HK-2 (cell line): ENCODE measurements at regions not wholly inside any gene's neighbourhood (a gene's known extent, or its start where the extent isn't known, plus 50 kb on each side); places are given as distances from the start of the nearest gene placed in this dataset.
"Not testable (repeated sequence)": the region's sequence is repeated elsewhere in the genome, so short reads cannot be mapped to it uniquely, and the experiment has no call there.

Experiments used
- DNase-seq: peaks from one replicate; pipeline ENCODE4 v3.0.0-alpha.2; 2018; ENCODE audit not compliant: unreplicated experiment

GRCh38 chr21:17388226-17388625, 124.6 kb upstream of the CXADR start:
- DNase-seq, result no peak

- DNase-seq, result no peak
Observed at GRCh38 chr21:17389311-17389710, 123.5 kb upstream of the CXADR start.

DNA sequence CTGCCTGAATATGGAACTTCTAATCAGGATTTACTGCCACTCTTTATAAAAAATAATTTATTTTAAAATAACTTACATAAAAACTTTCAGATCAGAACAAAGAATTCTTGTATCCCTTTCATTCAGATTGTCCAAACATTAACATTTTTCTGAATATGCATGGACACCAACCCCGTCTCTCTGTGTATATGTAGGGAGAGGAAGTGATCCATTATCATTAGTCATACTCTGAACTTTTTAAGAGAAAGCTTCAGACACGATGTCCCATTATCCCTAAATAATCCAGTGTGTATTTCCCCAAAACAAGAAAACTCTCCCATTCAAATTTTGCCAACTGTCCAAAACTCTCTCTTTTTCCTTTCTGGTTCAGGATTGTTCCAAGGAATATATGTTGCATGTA, 122.3 kb upstream of the CXADR start:
- no peak for DNase-seq

DNA sequence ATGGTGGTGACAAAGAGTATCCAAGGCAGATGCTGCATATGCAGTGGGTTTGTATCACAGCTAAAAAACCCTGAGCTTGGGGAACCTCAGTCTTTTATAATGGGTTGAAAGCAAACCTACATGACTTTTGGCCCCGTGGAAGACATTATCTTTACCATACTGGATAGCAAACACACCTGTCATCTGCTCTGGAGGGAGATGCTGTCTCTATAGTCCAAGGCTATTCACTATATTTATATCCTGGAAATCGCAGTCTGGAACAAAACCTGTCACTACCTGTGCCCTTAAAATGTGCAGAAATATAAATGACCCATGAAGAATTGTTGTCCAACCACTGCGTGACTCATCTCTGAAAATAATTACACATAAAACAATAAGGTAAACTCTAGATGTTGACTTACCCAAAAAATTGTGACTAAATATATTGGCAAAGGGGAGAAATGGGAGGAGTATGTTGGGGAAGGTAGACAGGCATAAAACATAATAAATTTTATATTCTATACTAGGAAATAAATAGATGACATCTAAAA, 121.0 kb upstream of the CXADR start:
- DNase-seq, result no peak

DNA sequence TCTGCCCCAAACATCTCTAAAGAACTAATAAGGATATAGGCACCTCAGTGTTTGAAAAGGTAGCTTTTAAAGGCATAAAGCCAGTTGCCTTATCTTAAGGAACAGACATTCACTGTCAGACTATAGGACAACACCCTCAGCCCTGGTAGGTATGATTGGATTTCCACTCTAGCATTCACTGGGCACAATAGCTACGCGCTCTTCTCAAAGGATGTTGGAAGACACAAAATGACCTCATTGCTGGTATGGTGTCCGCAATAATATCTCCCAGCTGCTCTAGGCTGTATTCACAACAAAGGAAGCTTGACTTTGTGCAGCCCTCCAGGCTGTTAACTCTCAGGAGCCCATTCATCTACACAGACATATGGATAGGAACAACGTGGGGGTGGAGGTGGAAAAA, 119.4 kb upstream of the CXADR start:
- no peak for DNase-seq

- DNase-seq, result no peak
Observed at GRCh38 chr21:17396948-17397347, 115.9 kb upstream of the CXADR start.

GRCh38 chr21:17397703-17398102, 115.1 kb upstream of the CXADR start:
- no peak for DNase-seq

GRCh38 chr21:17398954-17399353, 113.9 kb upstream of the CXADR start:
- not testable (repeated sequence) for DNase-seq

- DNase-seq, result no peak
Observed at GRCh38 chr21:17402937-17403336, 109.9 kb upstream of the CXADR start.

DNA sequence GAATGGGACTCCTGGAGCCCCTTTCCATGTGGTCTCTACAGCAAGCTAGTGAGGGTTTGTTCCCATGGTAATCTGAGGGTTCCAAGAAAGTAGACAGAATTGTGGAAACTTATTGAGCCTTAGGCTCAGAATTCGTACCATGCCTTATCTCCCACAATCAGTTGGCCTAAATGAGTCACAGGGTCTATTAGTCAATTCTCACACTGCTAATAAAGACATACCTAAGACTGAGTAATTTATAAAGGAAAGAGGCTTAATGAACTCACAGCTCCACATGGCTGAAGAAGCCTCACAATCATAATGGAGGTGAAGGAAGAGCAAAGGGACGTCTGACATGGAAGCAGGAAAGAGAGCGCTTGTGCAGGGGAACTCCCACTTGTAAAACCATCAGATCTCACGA, 106.6 kb upstream of the CXADR start:
- DNase-seq, result no peak

- DNase-seq, result no peak
Observed at GRCh38 chr21:17414766-17415165, 98.1 kb upstream of the CXADR start.

DNA sequence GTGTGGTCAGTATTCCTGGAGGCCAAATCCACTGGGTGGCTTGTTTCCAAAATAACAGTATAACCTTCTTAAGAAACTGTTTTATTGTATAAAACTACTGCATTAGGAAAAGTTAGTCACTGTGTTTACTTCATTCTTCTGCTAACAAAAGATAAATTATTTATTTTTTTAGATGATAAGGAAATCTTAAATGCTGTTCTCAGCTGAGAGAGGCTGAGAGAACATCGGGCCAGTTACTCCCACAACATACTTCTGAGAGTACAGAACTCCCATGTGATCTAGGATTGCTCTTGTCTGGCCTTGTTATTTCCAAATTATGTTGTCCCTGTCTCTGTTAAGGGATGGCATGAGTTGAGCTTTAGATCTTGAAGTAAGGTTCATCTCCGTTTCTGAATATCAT, 96.7 kb upstream of the CXADR start:
- no peak for DNase-seq

- DNase-seq, result no peak
Observed at GRCh38 chr21:17422931-17423330, 89.9 kb upstream of the CXADR start.

GRCh38 chr21:17427157-17427556, 85.7 kb upstream of the CXADR start:
- no peak for DNase-seq

DNA sequence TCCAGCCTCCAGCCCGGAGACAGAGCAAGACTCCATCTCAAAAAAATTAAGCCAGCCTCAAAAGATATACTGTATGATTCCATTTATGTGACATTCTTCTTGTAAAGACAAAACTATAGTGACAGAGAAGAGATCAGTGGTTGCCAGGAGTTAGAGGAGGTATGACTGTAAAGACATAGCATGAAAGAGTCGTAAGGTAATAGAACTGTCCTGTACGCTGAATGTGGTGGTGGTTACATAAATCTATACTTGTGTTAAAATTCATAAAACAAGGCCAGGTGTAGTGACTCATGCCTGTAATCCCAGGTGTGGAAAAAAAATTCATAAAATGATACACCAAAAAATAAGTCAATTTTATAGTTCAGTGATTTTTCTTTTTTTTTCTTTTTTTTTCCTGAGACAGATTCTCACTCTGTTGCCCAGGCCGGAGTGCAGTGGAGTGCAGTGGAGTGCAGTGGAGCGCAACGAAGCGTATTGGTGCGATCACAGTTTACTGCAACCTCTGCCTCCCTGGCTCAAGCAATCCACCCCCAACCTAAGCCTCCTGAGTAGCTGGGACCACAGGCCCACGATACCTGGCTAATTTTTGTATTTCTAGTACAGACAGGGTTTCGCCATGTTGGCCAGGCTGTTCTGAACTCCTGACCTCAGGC, 84.9 kb upstream of the CXADR start:
- peak; percentile 67 for DNase-seq

GRCh38 chr21:17428484-17428869, 84.4 kb upstream of the CXADR start:
- peak; percentile 38 for DNase-seq

DNA sequence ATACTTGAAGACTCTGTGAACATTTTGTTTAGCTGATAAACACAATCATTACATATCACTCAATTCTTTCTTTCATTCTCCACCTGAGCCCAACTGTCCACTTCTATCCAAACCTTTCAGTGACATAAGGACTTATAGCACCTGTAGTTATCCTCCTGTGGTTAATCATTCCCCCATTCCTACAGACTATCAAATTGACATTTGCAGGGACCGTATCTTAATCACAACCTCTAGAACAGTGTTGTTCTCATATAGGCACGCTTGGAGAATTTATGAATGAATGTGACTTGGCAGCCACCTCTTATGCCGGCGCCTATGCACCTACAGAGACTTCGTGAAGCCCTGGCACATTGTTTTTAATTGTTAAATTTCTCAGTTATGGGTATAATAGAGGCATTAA, 83.9 kb upstream of the CXADR start:
- DNase-seq, result no peak

DNA sequence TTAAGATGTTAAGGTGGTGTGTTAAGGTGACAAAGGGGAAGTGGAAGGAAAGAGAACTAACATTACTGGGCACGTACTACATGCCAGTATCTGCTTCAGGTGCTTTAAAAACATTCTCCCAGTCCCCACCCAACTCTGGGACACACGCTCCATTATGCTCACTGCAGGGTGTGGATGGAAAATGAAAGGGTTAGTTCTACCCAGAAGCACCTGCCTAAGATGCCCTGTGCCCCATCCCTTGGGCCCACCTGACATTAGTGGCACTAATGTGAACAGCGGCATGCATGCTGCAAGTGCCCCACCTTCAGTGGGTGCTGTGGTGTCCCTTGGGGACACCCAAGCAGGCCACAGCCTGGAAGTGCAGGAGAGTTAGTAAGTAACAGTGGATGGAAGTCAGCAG, 82.9 kb upstream of the CXADR start:
- no peak for DNase-seq

DNA sequence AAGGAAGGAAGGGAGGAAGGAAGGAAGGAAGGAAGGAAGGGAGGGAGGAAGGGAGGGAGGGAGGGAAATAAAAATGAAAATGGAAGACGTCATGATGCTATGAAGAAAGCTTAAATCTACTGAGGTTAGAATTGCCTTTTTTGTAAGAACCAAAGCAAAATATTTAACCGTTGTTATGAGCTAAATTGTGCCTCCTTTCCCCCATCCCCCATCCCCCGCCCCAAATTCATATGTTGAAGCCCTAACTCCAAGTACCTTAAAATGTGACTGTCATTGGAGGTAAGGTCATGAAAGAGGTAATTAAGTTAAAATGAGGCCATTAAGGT, 80.1 kb upstream of the CXADR start:
- DNase-seq, result no peak

DNA sequence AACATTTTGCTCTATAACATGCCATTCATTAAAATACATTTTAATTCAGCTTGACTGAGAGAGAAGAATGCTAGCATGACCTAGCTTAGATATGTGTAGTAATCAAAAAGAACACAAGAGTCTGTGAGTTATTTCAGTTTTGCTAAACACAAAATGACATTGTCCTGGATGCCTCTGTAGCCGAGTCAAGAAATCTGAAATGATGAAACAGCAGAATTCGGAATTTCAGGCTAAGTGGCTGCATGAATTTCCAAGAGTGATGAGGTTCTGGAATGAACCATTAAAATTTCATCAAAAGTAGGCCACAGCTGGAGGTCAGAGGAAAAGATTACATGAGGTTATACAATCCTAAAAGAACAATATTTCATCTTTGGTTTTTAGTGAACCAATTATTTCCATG, 79.1 kb upstream of the CXADR start:
- DNase-seq, result no peak

DNA sequence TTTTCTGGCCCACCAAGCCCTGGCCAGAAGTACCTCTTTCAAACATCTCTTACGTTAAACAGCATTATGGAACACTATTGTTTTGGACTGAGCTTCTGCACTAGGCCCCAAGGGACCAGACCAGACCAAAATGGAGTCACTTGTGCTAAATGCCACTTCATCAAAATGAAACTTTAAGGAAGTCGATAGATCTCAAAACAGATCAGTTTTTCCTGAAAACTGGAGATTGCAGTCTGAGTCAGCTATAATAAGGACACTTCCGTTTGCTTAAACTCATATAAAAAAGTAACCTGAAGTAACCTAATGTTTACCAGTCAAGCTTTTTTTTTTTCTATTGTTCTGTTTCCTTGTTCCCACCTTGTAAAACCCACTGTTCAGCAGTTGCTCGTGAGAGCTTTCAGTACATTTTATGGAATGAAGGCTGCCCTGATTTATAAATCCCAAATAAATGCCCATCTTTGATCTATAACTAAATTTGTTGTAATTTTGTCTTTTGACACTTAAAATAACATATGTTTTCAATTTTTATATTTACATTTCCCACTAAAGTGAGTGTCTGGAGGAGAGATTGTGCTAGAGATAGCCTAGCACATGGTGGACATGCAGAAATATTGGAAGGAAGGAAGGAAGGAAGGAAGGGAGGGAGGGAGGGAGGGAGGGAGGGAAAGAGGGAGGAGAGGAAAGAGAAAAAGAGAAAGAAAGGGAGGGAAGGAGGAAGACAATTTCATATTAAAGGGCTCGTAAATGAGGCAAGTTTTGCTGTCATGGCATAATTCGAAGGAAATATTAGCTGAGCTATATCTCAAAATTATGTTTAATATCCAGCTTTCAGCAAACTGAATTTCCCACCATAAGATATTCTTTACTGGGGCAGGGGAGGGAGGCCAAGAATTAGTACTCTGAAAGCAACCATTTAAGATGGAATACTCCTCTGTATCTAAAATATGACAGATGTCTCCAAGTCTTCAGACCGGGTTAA, 77.0 kb upstream of the CXADR start:
- DNase-seq, result no peak

GRCh38 chr21:17436626-17437111, 76.2 kb upstream of the CXADR start:
- DNase-seq, result no peak

DNA sequence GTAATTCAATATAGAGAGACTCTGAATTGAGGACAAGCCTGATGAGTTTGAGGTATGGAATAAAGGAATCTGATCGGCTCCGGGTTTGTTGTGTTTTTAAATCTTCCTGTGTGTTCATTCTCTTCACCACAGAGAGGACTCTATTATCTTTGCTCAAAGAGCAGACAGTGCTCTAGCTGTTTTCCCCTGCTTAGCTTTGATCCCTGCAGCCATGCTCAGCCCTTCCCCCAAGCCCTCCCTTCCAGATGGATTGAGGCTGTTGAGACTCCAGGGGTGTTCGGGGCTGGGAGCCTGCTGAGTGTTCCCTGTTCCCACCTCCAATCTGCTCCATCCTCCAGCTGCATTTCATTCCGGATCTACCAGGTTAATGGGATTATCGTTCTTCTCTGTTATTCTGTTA, 74.2 kb upstream of the CXADR start:
- DNase-seq, result no peak
